Esophagus squamous epithelium (tissue), 5 donors: ENCODE measurements at regions not wholly inside any gene's neighbourhood (a gene's known extent, or its start where the extent isn't known, plus 50 kb on each side); places are given as distances from the start of the nearest gene placed in this dataset.

ENCODE experiments used
- DNase-seq: peaks from one replicate; lab custom pipeline; 2025; lab: John Stamatoyannopoulos, UW
- H3K27ac ChIP-seq, 4 donors: fragments of 200-600 bp; sonication (generic); one replicate each; pipeline ENCODE4 v1.5.1; 2016 to 2019; ENCODE audit warnings: mild to moderate bottlenecking in 1 of 4
- H3K27me3 ChIP-seq, 4 donors: fragments of 200-600 bp; sonication (generic); 1 replicate in 3 of 4; 2 replicates in 1 of 4; pipeline versions ENCODE4 v1.5.1 to v1.6.0; 2017 to 2021; ENCODE audit warnings: antibody characterized with exemption in 1 of 4
- H3K36me3 ChIP-seq, 3 donors: fragments of 200-600 bp; sonication (generic); one replicate each; pipeline ENCODE4 v1.5.1; 2016 to 2019
- H3K4me1 ChIP-seq, 3 donors: fragments of 200-600 bp; sonication (generic); one replicate each; pipeline ENCODE4 v1.5.1; 2017 to 2019
- H3K4me3 ChIP-seq, 4 donors: fragments of 200-600 bp; sonication (generic); 1 replicate in 3 of 4; 2 replicates in 1 of 4; pipeline ENCODE4 v1.5.1; 2016 to 2019; ENCODE audit warnings: mild to moderate bottlenecking in 2 of 4, moderate library complexity in 1 of 4
- H3K9me3 ChIP-seq, 3 donors: fragments of 200-600 bp; sonication (generic); one replicate each; pipeline ENCODE4 v1.5.1; 2016 to 2019
- CTCF ChIP-seq, 6 experiments: fragments of 450-650 bp in 4 of 6; fragments of 200-600 bp in 2 of 6; sonication (generic) in 2 of 6; IDR thresholded peaks; one replicate each; pipeline ENCODE4 v1.5.1; 2016 to 2019; ENCODE audit warnings: antibody characterized with exemption in 6 of 6, mild to moderate bottlenecking in 4 of 6, moderate library complexity in 4 of 6
- POLR2A ChIP-seq, 4 donors: fragments of 450-650 bp; IDR thresholded peaks; one replicate each; pipeline ENCODE4 v1.6.1; 2017; ENCODE audit warnings: antibody characterized with exemption in 4 of 4, mild to moderate bottlenecking in 4 of 4, moderate library complexity in 3 of 4
- WGBS, 2 donors: methylation state at CpG; one replicate each; pipeline ENCODE4 v1.1.5; 2018; 5-methylcytosine and 5-hydroxymethylcytosine counted together
- intact Hi-C: fragments of 100-400 bp; cut with DNase I; formaldehyde crosslinking; loops from one replicate; pipeline ENCODE4 v1.15.0; 2022
- donor health status: DM: yes; HTN: yes; CAD: no.

- H3K27ac ChIP-seq: no peak overlapping the region
- H3K4me1 ChIP-seq: no peaks in the 10 kb centered on the region
- no peak overlapping the region for H3K4me3 ChIP-seq
- TF ChIP-seq POLR2A (IDR thresholded peaks at IDR 0.05) (no peak), CTCF (IDR thresholded peaks at IDR 0.05) (no peak)
- 87 to 93% methylated on average over 3 of the region's 3 CpGs for WGBS, 2 donors
- no peak for DNase-seq
- H3K36me3 ChIP-seq: no peaks in the 10 kb centered on the region
- intact Hi-C loops: no loop called here
- H3K9me3 ChIP-seq: no peaks in the 10 kb centered on the region
- H3K27me3 ChIP-seq: peaks cover 0 to 3% (median 0%) of the 10 kb centered on the region in 4 donors
Observed at GRCh38 chr16:26673011-26673410, 393.7 kb upstream of the C16orf82 start.

DNA sequence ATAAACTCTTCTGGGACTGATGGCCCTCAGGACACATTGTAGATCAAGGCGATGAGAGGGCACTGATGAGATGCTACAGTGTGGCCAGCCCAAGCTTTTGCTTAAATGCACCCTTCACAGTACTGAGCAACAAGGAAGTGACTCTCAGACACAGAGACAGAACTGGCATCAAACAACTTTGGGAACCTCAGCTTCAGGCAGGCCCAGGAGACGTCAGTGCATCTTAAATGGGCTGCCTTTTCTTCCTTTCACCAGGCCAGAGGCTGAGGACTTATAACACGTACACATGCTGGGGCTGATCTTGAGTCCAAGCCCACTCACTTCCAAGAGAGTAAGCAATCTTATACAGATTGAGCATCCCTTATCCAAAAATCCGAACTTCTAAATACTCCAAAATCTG is 386.1 kb upstream of the C16orf82 start:
- H3K9me3 ChIP-seq: no peaks in the 10 kb centered on the region
- H3K27me3 ChIP-seq: no peaks in the 10 kb centered on the region
- H3K4me3 ChIP-seq: no peak overlapping the region
- H3K27ac ChIP-seq: no peak overlapping the region
- H3K36me3 ChIP-seq: no peaks in the 10 kb centered on the region
- intact Hi-C loops: no loop called here
- H3K4me1 ChIP-seq: no peaks in the 10 kb centered on the region
- DNase-seq: no peak
- 68 to 71% methylated on average over 4 of the region's 4 CpGs for WGBS, 2 donors
- TF ChIP-seq POLR2A (IDR thresholded peaks at IDR 0.05) (no peak), CTCF (IDR thresholded peaks at IDR 0.05) (no peak)

GRCh38 chr16:26688105-26688504 is 378.6 kb upstream of the C16orf82 start:
- no peak for TF ChIP-seq POLR2A (IDR thresholded peaks at IDR 0.05)
- TF ChIP-seq CTCF (IDR thresholded peaks at IDR 0.05): no peak
- Histone ChIP-seq H3K27ac (no peak overlapping the region), H3K9me3 (no peaks in the 10 kb centered on the region), H3K27me3 (no peaks in the 10 kb centered on the region), H3K4me1 (no peaks in the 10 kb centered on the region), H3K4me3 (no peak overlapping the region), H3K36me3 (no peaks in the 10 kb centered on the region)
- intact Hi-C loops: no loop called here
- 54 to 56% methylated on average over 1 to 2 of the region's 2 CpGs for WGBS, 2 donors
- no peak for DNase-seq

- no peak for TF ChIP-seq CTCF (IDR thresholded peaks at IDR 0.05)
- TF ChIP-seq POLR2A (IDR thresholded peaks at IDR 0.05): no peak
- H3K36me3 ChIP-seq: no peaks in the 10 kb centered on the region
- DNase-seq: no peak
- intact Hi-C loops: no loop called here
- 70% methylated on average over 7 of the region's 7 CpGs for WGBS, 2 donors
- H3K4me3 ChIP-seq: no peak overlapping the region
- no peaks in the 10 kb centered on the region for H3K27me3 ChIP-seq
- H3K27ac ChIP-seq: no peak overlapping the region
- H3K9me3 ChIP-seq: no peaks in the 10 kb centered on the region
- no peaks in the 10 kb centered on the region for H3K4me1 ChIP-seq
Observed at GRCh38 chr16:26688699-26689098, 378.0 kb upstream of the C16orf82 start.

DNA sequence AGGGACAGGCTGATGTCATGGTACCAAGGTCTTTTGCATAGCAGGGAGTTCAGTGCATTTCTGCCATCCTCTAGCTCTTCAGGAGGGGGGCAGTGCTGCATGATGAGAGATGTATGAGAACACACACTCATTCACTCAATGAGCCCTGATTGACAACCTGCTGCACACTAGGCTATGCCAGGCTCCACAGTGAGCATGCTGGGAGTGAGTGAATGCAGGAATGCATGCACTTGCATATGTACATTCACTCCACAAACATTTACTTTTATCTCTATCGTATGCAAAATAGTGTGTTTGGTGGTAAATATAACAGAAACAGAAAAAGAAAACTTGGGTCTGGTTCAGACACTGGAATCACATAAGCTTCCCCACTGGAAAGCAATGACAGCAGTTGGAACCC is 374.1 kb upstream of the C16orf82 start:
- Histone ChIP-seq H3K4me1 (no peaks in the 10 kb centered on the region), H3K4me3 (no peak overlapping the region), H3K36me3 (no peaks in the 10 kb centered on the region), H3K27me3 (no peaks in the 10 kb centered on the region), H3K27ac (no peak overlapping the region), H3K9me3 (no peaks in the 10 kb centered on the region)
- intact Hi-C loops: no loop called here
- 73 to 76% methylated on average over 1 of the region's 1 CpG for WGBS, 2 donors
- DNase-seq: no peak
- no peak for TF ChIP-seq POLR2A (IDR thresholded peaks at IDR 0.05)
- no peak for TF ChIP-seq CTCF (IDR thresholded peaks at IDR 0.05)
